ENCODE measurements at regions not wholly inside any gene's neighbourhood (a gene's known extent, or its start where the extent isn't known, plus 50 kb on each side); places are given as distances from the start of the nearest gene placed in this dataset.

DNA sequence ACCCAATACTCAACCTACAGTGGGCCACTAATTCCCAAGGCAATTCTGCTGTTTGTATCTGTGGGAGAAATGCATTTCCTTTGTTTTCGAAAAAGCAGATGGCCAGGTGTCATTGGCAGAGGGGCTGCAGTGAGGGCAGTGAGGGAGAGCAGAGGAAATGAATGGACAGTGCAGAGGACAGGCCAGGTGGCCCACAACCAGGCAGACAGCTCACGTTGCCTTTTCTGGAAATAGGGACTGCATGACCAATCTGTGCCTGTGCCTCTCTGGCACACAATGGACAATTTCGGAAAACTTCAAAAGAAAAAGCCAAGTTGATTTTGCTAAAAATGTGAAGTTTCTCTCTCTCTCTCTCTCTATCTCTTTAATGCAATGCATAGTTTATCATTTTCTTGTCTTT, 52.6 kb upstream of the ETS2 start:
- TF ChIP-seq, protein P1, sequence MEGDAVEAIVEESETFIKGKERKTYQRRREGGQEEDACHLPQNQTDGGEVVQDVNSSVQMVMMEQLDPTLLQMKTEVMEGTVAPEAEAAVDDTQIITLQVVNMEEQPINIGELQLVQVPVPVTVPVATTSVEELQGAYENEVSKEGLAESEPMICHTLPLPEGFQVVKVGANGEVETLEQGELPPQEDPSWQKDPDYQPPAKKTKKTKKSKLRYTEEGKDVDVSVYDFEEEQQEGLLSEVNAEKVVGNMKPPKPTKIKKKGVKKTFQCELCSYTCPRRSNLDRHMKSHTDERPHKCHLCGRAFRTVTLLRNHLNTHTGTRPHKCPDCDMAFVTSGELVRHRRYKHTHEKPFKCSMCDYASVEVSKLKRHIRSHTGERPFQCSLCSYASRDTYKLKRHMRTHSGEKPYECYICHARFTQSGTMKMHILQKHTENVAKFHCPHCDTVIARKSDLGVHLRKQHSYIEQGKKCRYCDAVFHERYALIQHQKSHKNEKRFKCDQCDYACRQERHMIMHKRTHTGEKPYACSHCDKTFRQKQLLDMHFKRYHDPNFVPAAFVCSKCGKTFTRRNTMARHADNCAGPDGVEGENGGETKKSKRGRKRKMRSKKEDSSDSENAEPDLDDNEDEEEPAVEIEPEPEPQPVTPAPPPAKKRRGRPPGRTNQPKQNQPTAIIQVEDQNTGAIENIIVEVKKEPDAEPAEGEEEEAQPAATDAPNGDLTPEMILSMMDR (conservative IDR thresholded peaks at IDR 0.05 in 1 of 2, IDR thresholded peaks at IDR 0.05 in 1 of 2; ENCODE audit: low read depth in 1 of 2, low read length in 2 of 2) = no peak
- TF ChIP-seq EZH2 (IDR thresholded peaks at IDR 0.05; ENCODE audit: low read length, missing control alignments) = no peak

All from fibroblast of lung (primary cell).